HCT116 (cell line): ENCODE measurements at regions not wholly inside any gene's neighbourhood (a gene's known extent, or its start where the extent isn't known, plus 50 kb on each side); places are given as distances from the start of the nearest gene placed in this dataset.

Experiments used
- ATAC-seq: fragments of 200-7000 bp; cut with Tn5 transposase; 2 replicates; pipeline ENCODE4 v1.9.1; 2020; ENCODE audit warnings: mild to moderate bottlenecking, moderate library complexity
- BruUV-seq: library from RNA; stranded (reverse); fragments of 400-500 nt; replicated peaks from 2 replicates; lab custom pipeline; 2021; lab: Mats Ljungman, UMichigan
- CTCF ChIA-PET: fragments of 300-600 bp; sonication (Branson Sonifier 250); formaldehyde crosslinking; loops from one replicate; lab custom pipeline; 2021; ENCODE audit warnings: antibody characterized with exemption; lab: Charles Lee
- POLR2A ChIA-PET: fragments of 300-600, 350-600 bp; sonication (Branson Sonifier 250); formaldehyde crosslinking; loops from one replicate; lab custom pipeline; 2021; ENCODE audit warnings: antibody characterized with exemption; lab: Charles Lee
- RAD21 ChIA-PET, 2 experiments: fragments of 300-600 bp; sonication (Branson Sonifier 250); formaldehyde crosslinking; loops; one replicate each; lab custom pipeline; 2023; ENCODE audit warnings: low total read pairs in 2 of 2; ENCODE audit not compliant: uncharacterized antibody in 2 of 2, unreplicated experiment in 2 of 2, low non-redundant PET in 1 of 2; lab: Charles Lee
- DNase-seq: peaks from one replicate; pipeline ENCODE4 v3.0.0-alpha.2; 2010; ENCODE audit warnings: low read depth, low spot score
- H2AFZ ChIP-seq: fragments of 200-600 bp; shearing (Covaris generic), sonication (generic); 2 replicates; pipeline ENCODE4 v1.6.1; 2017; ENCODE audit warnings: low read depth, mixed run types, mixed read lengths, antibody characterized with exemption, low read length; ENCODE audit not compliant: poor library complexity, severe bottlenecking
- H3K27ac ChIP-seq: 2 replicates; pipeline ENCODE4 v1.5.1; 2012; ENCODE audit warnings: low read depth, low read length
- H3K27me3 ChIP-seq: fragments of 200-600 bp; sonication (generic); 2 replicates; pipeline ENCODE4 v1.6.1; 2016; ENCODE audit warnings: mixed run types, low read length, mixed read lengths; ENCODE audit not compliant: insufficient read depth
- H3K36me3 ChIP-seq, 2 experiments: fragments of 200-500 bp in 1 of 2; fragments of 200-600 bp in 1 of 2; sonication (Bioruptor generic) in 1 of 2; sonication (generic) in 1 of 2; 2 replicates each; pipeline versions ENCODE4 v1.5.1 to v1.6.1; 2014 to 2016; ENCODE audit warnings: low read length in 2 of 2, inconsistent platforms in 1 of 2, mixed read lengths in 1 of 2, mixed run types in 1 of 2; ENCODE audit not compliant: insufficient read depth in 2 of 2, control insufficient read depth in 1 of 2
- H3K4me1 ChIP-seq, 2 experiments: fragments of 200-600 bp in 1 of 2; sonication (generic) in 1 of 2; 2 replicates each; pipeline versions ENCODE4 v1.5.1 to v1.6.1; 2012 to 2017; ENCODE audit warnings: low read length in 2 of 2, inconsistent platforms in 1 of 2, mild to moderate bottlenecking in 1 of 2, mixed read lengths in 1 of 2, mixed run types in 1 of 2, moderate library complexity in 1 of 2; ENCODE audit not compliant: insufficient read depth in 2 of 2, control insufficient read depth in 1 of 2
- H3K4me2 ChIP-seq: fragments of 200-600 bp; sonication (generic); 2 replicates; pipeline ENCODE4 v1.6.1; 2017; ENCODE audit warnings: mixed run types, low read length, mixed read lengths
- H3K4me3 ChIP-seq, 2 experiments: fragments of 200-600 bp in 1 of 2; sonication (generic) in 1 of 2; replicated peaks in 1 of 2; 2 replicates each; pipeline ENCODE4 v1.5.1; 2011 to 2016; ENCODE audit warnings: low read length in 2 of 2, control low read depth in 1 of 2, low read depth in 1 of 2, mild to moderate bottlenecking in 1 of 2, mixed read lengths in 1 of 2, mixed run types in 1 of 2
- H3K79me2 ChIP-seq: fragments of 200-600 bp; sonication (generic); 2 replicates; pipeline ENCODE4 v1.6.1; 2017; ENCODE audit warnings: mild to moderate bottlenecking, mixed run types, low read length, moderate library complexity, mixed read lengths; ENCODE audit not compliant: insufficient read depth
- H3K9ac ChIP-seq: fragments of 200-600 bp; sonication (generic); 2 replicates; pipeline ENCODE4 v1.6.1; 2016; ENCODE audit warnings: low read length, mixed read lengths
- H3K9me2 ChIP-seq: fragments of 200-600 bp; sonication (generic), shearing (Covaris generic); 2 replicates; pipeline ENCODE4 v1.6.1; 2017; ENCODE audit warnings: mixed run types, mild to moderate bottlenecking, moderate library complexity; ENCODE audit not compliant: insufficient read depth
- H3K9me3 ChIP-seq, 2 experiments: fragments of 200-500 bp in 1 of 2; fragments of 200-600 bp in 1 of 2; sonication (Bioruptor generic) in 1 of 2; sonication (generic) in 1 of 2; 2 replicates each; pipeline ENCODE4 v1.6.1; 2014 to 2017; ENCODE audit warnings: low read length in 2 of 2, mixed read lengths in 2 of 2, inconsistent platforms in 1 of 2, low read depth in 1 of 2, mild to moderate bottlenecking in 1 of 2, mixed run types in 1 of 2, moderate library complexity in 1 of 2; ENCODE audit not compliant: control insufficient read depth in 1 of 2, insufficient read depth in 1 of 2
- H4K20me1 ChIP-seq: fragments of 200-600 bp; sonication (generic), shearing (Covaris generic); 2 replicates; pipeline ENCODE4 v1.6.1; 2017; ENCODE audit warnings: mixed run types, mild to moderate bottlenecking, moderate library complexity; ENCODE audit not compliant: insufficient read depth
- ELF1 ChIP-seq: IDR thresholded peaks from 2 replicates; pipeline ENCODE4 v1.6.1; 2012; ENCODE audit warnings: low read depth, borderline replicate concordance
- EZH2phosphoT487 ChIP-seq: fragments of 200-600 bp; IDR thresholded peaks from 2 replicates; pipeline ENCODE4 v1.6.1; 2018; ENCODE audit warnings: antibody characterized with exemption, borderline replicate concordance
- FOSL1 ChIP-seq: IDR thresholded peaks from 2 replicates; pipeline ENCODE4 v1.6.1; 2012; ENCODE audit warnings: low read depth
- SRF ChIP-seq: IDR thresholded peaks from 2 replicates; pipeline ENCODE4 v1.6.1; 2012; ENCODE audit warnings: low read depth
- YY1 ChIP-seq: IDR thresholded peaks from 2 replicates; pipeline ENCODE4 v1.6.1; 2011; ENCODE audit warnings: low read length, low read depth, moderate library complexity, mild to moderate bottlenecking; ENCODE audit not compliant: insufficient replicate concordance; ENCODE audit errors: extremely low read depth
- ZNF274 ChIP-seq: fragments of 200-500 bp; sonication (Bioruptor generic); IDR thresholded peaks from 2 replicates; pipeline ENCODE4 v1.6.1; 2014; ENCODE audit warnings: mild to moderate bottlenecking, low read depth, low read length, inconsistent platforms
- intact Hi-C: fragments of 100-400 bp; cut with micrococcal nuclease; formaldehyde crosslinking; loops from 2 replicates; pipeline ENCODE4 v1.10.0; 2022
- TF ChIP-seq, protein P1 (sequence below): IDR thresholded peaks from 2 replicates; pipeline ENCODE4 v1.6.1; 2012
- TF ChIP-seq, protein P2 (sequence below): IDR thresholded peaks from 2 replicates; pipeline ENCODE4 v1.6.1; 2012
- TF ChIP-seq, protein P3 (sequence below): IDR thresholded peaks from 2 replicates; pipeline ENCODE4 v1.6.1; 2012; ENCODE audit warnings: low read depth

DNA sequence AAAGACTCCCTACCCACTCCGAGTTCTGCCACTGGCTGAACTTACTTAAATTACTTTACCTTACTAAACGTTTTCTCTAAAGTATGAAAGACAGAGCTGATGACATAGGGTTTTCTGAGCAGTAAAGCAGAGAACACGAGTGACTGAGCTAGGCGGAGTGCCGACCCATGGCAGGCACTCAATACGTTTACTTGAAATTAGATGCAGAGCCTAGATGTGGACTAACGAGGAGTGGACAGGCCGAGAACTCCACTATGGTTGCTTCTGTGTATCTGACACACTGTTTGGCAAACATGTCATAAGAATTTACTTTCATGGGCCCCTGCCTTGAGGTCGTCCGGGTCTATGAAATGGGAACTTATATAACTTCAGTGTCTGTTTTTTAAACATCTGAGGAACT lies 471.0 kb downstream of the STK39 start:
- Histone ChIP-seq H3K4me3 (no peak overlapping the region), H3K79me2 (no peaks in the 10 kb centered on the region), H3K27me3 (peaks cover 28% of the 10 kb centered on the region), H3K4me2 (no peak overlapping the region), H2AFZ (no peak overlapping the region), H4K20me1 (no peaks in the 10 kb centered on the region), H3K36me3 (no peaks in the 10 kb centered on the region), H3K9me3 (no peaks in the 10 kb centered on the region), H3K4me1 (no peaks in the 10 kb centered on the region), H3K9ac (no peak overlapping the region)
- ChIA-PET RAD21 (no interaction called here), POLR2A (no interaction called here)
- no TSS peak for BruUV-seq
- no peak for DNase-seq
- intact Hi-C loops = no loop called here
- ATAC-seq = no peak
- TF ChIP-seq YY1 = no peak
- TF ChIP-seq, protein P1, sequence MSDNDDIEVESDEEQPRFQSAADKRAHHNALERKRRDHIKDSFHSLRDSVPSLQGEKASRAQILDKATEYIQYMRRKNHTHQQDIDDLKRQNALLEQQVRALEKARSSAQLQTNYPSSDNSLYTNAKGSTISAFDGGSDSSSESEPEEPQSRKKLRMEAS = no peak
- TF ChIP-seq, protein P2, sequence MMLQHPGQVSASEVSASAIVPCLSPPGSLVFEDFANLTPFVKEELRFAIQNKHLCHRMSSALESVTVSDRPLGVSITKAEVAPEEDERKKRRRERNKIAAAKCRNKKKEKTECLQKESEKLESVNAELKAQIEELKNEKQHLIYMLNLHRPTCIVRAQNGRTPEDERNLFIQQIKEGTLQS = no peak
- no peak for TF ChIP-seq EZH2phosphoT487
- no peak for TF ChIP-seq ELF1
- no peak for TF ChIP-seq ZNF274
- TF ChIP-seq FOSL1 = no peak
- TF ChIP-seq SRF = no peak
- TF ChIP-seq, protein P3, sequence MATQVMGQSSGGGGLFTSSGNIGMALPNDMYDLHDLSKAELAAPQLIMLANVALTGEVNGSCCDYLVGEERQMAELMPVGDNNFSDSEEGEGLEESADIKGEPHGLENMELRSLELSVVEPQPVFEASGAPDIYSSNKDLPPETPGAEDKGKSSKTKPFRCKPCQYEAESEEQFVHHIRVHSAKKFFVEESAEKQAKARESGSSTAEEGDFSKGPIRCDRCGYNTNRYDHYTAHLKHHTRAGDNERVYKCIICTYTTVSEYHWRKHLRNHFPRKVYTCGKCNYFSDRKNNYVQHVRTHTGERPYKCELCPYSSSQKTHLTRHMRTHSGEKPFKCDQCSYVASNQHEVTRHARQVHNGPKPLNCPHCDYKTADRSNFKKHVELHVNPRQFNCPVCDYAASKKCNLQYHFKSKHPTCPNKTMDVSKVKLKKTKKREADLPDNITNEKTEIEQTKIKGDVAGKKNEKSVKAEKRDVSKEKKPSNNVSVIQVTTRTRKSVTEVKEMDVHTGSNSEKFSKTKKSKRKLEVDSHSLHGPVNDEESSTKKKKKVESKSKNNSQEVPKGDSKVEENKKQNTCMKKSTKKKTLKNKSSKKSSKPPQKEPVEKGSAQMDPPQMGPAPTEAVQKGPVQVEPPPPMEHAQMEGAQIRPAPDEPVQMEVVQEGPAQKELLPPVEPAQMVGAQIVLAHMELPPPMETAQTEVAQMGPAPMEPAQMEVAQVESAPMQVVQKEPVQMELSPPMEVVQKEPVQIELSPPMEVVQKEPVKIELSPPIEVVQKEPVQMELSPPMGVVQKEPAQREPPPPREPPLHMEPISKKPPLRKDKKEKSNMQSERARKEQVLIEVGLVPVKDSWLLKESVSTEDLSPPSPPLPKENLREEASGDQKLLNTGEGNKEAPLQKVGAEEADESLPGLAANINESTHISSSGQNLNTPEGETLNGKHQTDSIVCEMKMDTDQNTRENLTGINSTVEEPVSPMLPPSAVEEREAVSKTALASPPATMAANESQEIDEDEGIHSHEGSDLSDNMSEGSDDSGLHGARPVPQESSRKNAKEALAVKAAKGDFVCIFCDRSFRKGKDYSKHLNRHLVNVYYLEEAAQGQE = no peak
- TF ChIP-seq, all 23 proteins: peak for 0
- CTCF ChIA-PET = no interaction called here
- H3K27ac ChIP-seq = no peak overlapping the region
- no peaks in the 10 kb centered on the region for H3K9me2 ChIP-seq
